ENCODE measurements at regions not wholly inside any gene's neighbourhood (a gene's known extent, or its start where the extent isn't known, plus 50 kb on each side); places are given as distances from the start of the nearest gene placed in this dataset.
"Not testable (repeated sequence)": the region's sequence is repeated elsewhere in the genome, so short reads cannot be mapped to it uniquely, and the experiment has no call there.

DNA sequence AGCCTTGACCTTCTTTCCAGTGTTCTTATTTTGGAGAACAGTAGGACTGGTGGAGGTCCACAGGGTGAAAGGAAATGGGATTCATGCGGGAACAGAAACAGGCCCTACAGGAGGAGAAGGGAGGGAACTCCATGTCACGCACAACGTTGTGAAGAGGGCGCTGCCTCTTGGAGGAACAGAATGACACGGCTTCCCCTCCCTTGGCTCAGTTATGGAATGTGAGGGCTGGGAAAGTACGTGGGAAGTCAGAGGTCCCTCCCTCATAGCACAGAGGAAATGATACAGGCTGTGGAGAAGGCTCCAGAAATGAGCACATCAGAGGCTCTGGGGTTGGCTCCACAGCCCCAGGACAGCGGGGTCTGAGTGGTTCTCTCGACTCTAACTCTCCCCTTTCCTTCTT lies 125.3 kb upstream of the SIMC1 start:
- TF ChIP-seq, protein P1, sequence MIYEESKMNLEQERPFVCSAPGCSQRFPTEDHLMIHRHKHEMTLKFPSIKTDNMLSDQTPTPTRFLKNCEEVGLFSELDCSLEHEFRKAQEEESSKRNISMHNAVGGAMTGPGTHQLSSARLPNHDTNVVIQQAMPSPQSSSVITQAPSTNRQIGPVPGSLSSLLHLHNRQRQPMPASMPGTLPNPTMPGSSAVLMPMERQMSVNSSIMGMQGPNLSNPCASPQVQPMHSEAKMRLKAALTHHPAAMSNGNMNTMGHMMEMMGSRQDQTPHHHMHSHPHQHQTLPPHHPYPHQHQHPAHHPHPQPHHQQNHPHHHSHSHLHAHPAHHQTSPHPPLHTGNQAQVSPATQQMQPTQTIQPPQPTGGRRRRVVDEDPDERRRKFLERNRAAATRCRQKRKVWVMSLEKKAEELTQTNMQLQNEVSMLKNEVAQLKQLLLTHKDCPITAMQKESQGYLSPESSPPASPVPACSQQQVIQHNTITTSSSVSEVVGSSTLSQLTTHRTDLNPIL (CRISPR knock-in tag; IDR thresholded peaks at IDR 0.05; ENCODE audit: low read depth): not testable (repeated sequence)
- TF ChIP-seq, protein P2, sequence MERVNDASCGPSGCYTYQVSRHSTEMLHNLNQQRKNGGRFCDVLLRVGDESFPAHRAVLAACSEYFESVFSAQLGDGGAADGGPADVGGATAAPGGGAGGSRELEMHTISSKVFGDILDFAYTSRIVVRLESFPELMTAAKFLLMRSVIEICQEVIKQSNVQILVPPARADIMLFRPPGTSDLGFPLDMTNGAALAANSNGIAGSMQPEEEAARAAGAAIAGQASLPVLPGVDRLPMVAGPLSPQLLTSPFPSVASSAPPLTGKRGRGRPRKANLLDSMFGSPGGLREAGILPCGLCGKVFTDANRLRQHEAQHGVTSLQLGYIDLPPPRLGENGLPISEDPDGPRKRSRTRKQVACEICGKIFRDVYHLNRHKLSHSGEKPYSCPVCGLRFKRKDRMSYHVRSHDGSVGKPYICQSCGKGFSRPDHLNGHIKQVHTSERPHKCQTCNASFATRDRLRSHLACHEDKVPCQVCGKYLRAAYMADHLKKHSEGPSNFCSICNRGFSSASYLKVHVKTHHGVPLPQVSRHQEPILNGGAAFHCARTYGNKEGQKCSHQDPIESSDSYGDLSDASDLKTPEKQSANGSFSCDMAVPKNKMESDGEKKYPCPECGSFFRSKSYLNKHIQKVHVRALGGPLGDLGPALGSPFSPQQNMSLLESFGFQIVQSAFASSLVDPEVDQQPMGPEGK (CRISPR knock-in tag; IDR thresholded peaks at IDR 0.05; ENCODE audit: borderline replicate concordance): not testable (repeated sequence)
- TF ChIP-seq ZNF565 (CRISPR knock-in tag; conservative IDR thresholded peaks at IDR 0.05; ENCODE audit: low read depth); PPARA (CRISPR knock-in tag; IDR thresholded peaks at IDR 0.05; ENCODE audit: borderline replicate concordance); OSR1 (CRISPR knock-in tag; IDR thresholded peaks at IDR 0.05); RARB (CRISPR knock-in tag; IDR thresholded peaks at IDR 0.05); ZFP3 (CRISPR knock-in tag; IDR thresholded peaks at IDR 0.05): not testable (repeated sequence)
- TF ChIP-seq, protein P3, sequence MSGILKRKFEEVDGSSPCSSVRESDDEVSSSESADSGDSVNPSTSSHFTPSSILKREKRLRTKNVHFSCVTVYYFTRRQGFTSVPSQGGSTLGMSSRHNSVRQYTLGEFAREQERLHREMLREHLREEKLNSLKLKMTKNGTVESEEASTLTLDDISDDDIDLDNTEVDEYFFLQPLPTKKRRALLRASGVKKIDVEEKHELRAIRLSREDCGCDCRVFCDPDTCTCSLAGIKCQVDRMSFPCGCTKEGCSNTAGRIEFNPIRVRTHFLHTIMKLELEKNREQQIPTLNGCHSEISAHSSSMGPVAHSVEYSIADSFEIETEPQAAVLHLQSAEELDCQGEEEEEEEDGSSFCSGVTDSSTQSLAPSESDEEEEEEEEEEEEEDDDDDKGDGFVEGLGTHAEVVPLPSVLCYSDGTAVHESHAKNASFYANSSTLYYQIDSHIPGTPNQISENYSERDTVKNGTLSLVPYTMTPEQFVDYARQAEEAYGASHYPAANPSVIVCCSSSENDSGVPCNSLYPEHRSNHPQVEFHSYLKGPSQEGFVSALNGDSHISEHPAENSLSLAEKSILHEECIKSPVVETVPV (CRISPR knock-in tag; IDR thresholded peaks at IDR 0.05): not testable (repeated sequence)

Data from SK-N-SH treated with all-trans-retinoic acid at 6 μM for 48 hours (cell line).